Psoas muscle (tissue), 7 donors: ENCODE measurements at regions not wholly inside any gene's neighbourhood (a gene's known extent, or its start where the extent isn't known, plus 50 kb on each side); places are given as distances from the start of the nearest gene placed in this dataset.

ENCODE experiments used
- ATAC-seq, 4 donors: fragments of 200-7000 bp; cut with Tn5 transposase; one replicate each; pipeline ENCODE4 v1.9.1; 2020; ENCODE audit warnings: moderate library complexity in 3 of 4, mild to moderate bottlenecking in 2 of 4
- DNase-seq, 2 donors: peaks; one replicate each; pipeline ENCODE4 v3.0.0-alpha.2; 2020
- H3K27ac ChIP-seq: fragments of 200-600 bp; one replicate; pipeline ENCODE4 v1.8.0; 2022
- H3K27me3 ChIP-seq, 3 donors: fragments of 200-600 bp in 1 of 3; one replicate each; pipeline versions ENCODE4 v1.6.1 to v1.8.0; 2013 to 2022; ENCODE audit warnings: low read length in 2 of 3, mild to moderate bottlenecking in 2 of 3, moderate library complexity in 1 of 3; ENCODE audit not compliant: insufficient read depth in 3 of 3
- H3K36me3 ChIP-seq, 2 donors: fragments of 200-600 bp in 1 of 2; one replicate each; pipeline versions ENCODE4 v1.6.1 to v1.8.0; 2013 to 2022; ENCODE audit warnings: low read depth in 1 of 2, mild to moderate bottlenecking in 1 of 2, moderate library complexity in 1 of 2; ENCODE audit not compliant: insufficient read depth in 1 of 2
- H3K4me1 ChIP-seq: fragments of 200-600 bp; one replicate; pipeline ENCODE4 v1.8.0; 2022
- H3K4me3 ChIP-seq: fragments of 200-600 bp; one replicate; pipeline ENCODE4 v1.8.0; 2022; ENCODE audit warnings: mild to moderate bottlenecking
- H3K9me3 ChIP-seq: fragments of 200-600 bp; one replicate; pipeline ENCODE4 v1.8.0; 2022
- WGBS, 3 donors: extraction: QIAGEN DNeasy Blood & Tissue Kit; methylation state at CpG; one replicate each; pipeline versions ENCODE4 v1.1.6 to v1.1.7; 2013; 5-methylcytosine and 5-hydroxymethylcytosine counted together
- intact Hi-C, 2 donors: fragments of 100-400 bp; cut with DNase I; formaldehyde crosslinking; loops; one replicate each; pipeline versions ENCODE4 v1.11.0 to v1.14.2; 2022
- TF ChIP-seq, protein P1 (sequence below): fragments of 200-600 bp; IDR thresholded peaks from one replicate; pipeline ENCODE4 v1.8.0; 2022; ENCODE audit warnings: antibody characterized with exemption
- donor health status: healthy with polysubstance abuse.
- donor health status: DM: no; HTN: no; CAD: no; lungs with moderate emphysema.
- donor health status: Bipolar disorder and iron deficiency.
- donor health status: healthy.
- donor health status: DM: yes; HTN: yes; CAD: no.
- donor health status: DM: no; HTN: no; CAD: no.
- donor health status: DM: yes; HTN: yes; CAD: no.

DNA sequence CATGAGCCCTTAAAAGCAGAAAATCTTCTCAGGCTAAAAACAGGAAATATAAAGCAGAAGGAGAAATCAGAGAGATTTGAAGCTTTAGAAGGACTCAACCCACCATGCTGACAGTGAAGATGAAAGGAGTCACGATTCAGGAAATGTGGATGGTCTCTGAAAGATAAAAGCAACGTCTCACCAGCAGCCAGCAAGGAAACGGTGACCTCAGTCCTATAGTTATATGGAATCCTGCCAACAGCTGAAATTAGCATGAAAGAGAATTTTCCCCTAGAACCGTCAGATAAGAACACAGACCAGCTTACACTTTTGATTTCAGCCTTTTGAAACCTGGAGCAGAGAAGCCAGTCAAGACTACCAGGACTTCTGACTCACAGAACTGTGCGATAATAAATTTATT lies 715.7 kb upstream of the HTR2C start:
- Histone ChIP-seq H3K9me3 (no peaks in the 10 kb centered on the region), H3K4me3 (no peak overlapping the region), H3K36me3 (no peaks in the 10 kb centered on the region), H3K27me3 (peaks cover 0 to 4% (median 0%) of the 10 kb centered on the region in 3 donors), H3K4me1 (no peaks in the 10 kb centered on the region), H3K27ac (no peak overlapping the region)
- intact Hi-C loops = no loop called here
- DNase-seq = no peak
- TF ChIP-seq, protein P1, sequence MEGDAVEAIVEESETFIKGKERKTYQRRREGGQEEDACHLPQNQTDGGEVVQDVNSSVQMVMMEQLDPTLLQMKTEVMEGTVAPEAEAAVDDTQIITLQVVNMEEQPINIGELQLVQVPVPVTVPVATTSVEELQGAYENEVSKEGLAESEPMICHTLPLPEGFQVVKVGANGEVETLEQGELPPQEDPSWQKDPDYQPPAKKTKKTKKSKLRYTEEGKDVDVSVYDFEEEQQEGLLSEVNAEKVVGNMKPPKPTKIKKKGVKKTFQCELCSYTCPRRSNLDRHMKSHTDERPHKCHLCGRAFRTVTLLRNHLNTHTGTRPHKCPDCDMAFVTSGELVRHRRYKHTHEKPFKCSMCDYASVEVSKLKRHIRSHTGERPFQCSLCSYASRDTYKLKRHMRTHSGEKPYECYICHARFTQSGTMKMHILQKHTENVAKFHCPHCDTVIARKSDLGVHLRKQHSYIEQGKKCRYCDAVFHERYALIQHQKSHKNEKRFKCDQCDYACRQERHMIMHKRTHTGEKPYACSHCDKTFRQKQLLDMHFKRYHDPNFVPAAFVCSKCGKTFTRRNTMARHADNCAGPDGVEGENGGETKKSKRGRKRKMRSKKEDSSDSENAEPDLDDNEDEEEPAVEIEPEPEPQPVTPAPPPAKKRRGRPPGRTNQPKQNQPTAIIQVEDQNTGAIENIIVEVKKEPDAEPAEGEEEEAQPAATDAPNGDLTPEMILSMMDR = no peak
- ATAC-seq = no peak
- 19 to 25% (median 20%) methylated on average over 5 of the region's 5 CpGs for WGBS, 3 donors

DNA sequence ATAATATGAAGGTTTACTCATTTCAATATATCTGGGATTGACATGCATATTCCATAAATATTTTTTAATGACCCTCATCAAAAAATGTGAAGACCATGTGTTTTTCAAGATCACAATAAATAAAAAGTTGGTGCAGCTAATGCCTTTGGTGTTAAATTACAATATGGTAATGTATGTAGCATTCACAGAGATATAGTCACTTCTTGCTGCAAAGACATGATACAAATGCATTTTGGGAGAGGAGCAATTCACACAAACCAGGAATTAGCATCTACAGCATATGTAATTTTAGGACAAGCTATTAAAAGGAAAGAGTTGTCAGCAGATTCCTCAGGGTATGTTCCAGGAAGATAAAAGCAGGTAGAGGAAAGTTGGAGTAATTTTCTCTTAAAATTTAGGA lies 734.5 kb upstream of the HTR2C start:
- H3K36me3 ChIP-seq = no peaks in the 10 kb centered on the region
- no peaks in the 10 kb centered on the region for H3K27me3 ChIP-seq
- DNase-seq (no peak), ATAC-seq (no peak)
- H3K4me1 ChIP-seq = no peaks in the 10 kb centered on the region
- TF ChIP-seq, protein P1 = no peak
- no peak overlapping the region for H3K4me3 ChIP-seq
- no peak overlapping the region for H3K27ac ChIP-seq
- no peaks in the 10 kb centered on the region for H3K9me3 ChIP-seq
- intact Hi-C loops = no loop called here

- Histone ChIP-seq H3K9me3 (no peaks in the 10 kb centered on the region), H3K4me3 (no peak overlapping the region), H3K4me1 (no peaks in the 10 kb centered on the region), H3K36me3 (no peaks in the 10 kb centered on the region), H3K27me3 (peaks cover 0 to 6% (median 0%) of the 10 kb centered on the region in 3 donors), H3K27ac (no peak overlapping the region)
- intact Hi-C loops = no loop called here
- TF ChIP-seq, protein P1 = no peak
- no peak for ATAC-seq
- WGBS, 3 donors = 67 to 78% (median 71%) methylated on average over 8 of the region's 8 CpGs
- no peak for DNase-seq
These were observed 750.5 kb upstream of the HTR2C start for GRCh38 chrX:113833096-113834055.

- no peak overlapping the region for H3K27ac ChIP-seq
- intact Hi-C loops = no loop called here
- ATAC-seq (no peak), DNase-seq (no peak)
- no peaks in the 10 kb centered on the region for H3K4me1 ChIP-seq
- H3K9me3 ChIP-seq = no peaks in the 10 kb centered on the region
- H3K27me3 ChIP-seq = peaks cover 0 to 10% (median 0%) of the 10 kb centered on the region in 3 donors
- no peak overlapping the region for H3K4me3 ChIP-seq
- no peaks in the 10 kb centered on the region for H3K36me3 ChIP-seq
- WGBS, 3 donors = 38 to 75% (median 39%) methylated on average over 4 to 7 of the region's 7 CpGs
- TF ChIP-seq, protein P1 = no peak
These were observed 755.4 kb upstream of the HTR2C start for GRCh38 chrX:113828470-113828869.
